ENCODE measurements at regions not wholly inside any gene's neighbourhood (a gene's known extent, or its start where the extent isn't known, plus 50 kb on each side); places are given as distances from the start of the nearest gene placed in this dataset.

- DNase-seq (ENCODE audit: low spot score) = peak; percentile 73
These were observed 126.8 kb downstream of the CDC42EP3 start for GRCh38 chr2:37544591-37545031.

- DNase-seq (ENCODE audit: low spot score) = no peak
These were observed 121.8 kb downstream of the CDC42EP3 start for GRCh38 chr2:37549598-37549997.

- no peak for DNase-seq (ENCODE audit: low spot score)
These were observed 121.3 kb downstream of the CDC42EP3 start for GRCh38 chr2:37550190-37550589.

GRCh38 chr2:37551783-37552182, 119.7 kb downstream of the CDC42EP3 start:
- no peak for DNase-seq (ENCODE audit: low spot score)

GRCh38 chr2:37552339-37552738, 119.1 kb downstream of the CDC42EP3 start:
- peak; percentile 52 for DNase-seq (ENCODE audit: low spot score)

GRCh38 chr2:37553411-37554154, 117.9 kb downstream of the CDC42EP3 start:
- DNase-seq (ENCODE audit: low spot score) = no peak

GRCh38 chr2:37554155-37554510, 117.3 kb downstream of the CDC42EP3 start:
- no peak for DNase-seq (ENCODE audit: low spot score)

GRCh38 chr2:37554687-37555086, 116.8 kb downstream of the CDC42EP3 start:
- no peak for DNase-seq (ENCODE audit: low spot score)

- DNase-seq (ENCODE audit: low spot score) = peak; percentile 26
These were observed 116.0 kb downstream of the CDC42EP3 start for GRCh38 chr2:37555457-37555856.

GRCh38 chr2:37556256-37556655, 115.2 kb downstream of the CDC42EP3 start:
- no peak for DNase-seq (ENCODE audit: low spot score)

GRCh38 chr2:37558623-37559022, 112.8 kb downstream of the CDC42EP3 start:
- no peak for DNase-seq (ENCODE audit: low spot score)

- DNase-seq (ENCODE audit: low spot score) = no peak
These were observed 111.1 kb downstream of the CDC42EP3 start for GRCh38 chr2:37560241-37560848.

- DNase-seq (ENCODE audit: low spot score) = no peak
These were observed 110.4 kb downstream of the CDC42EP3 start for GRCh38 chr2:37560863-37561614.

GRCh38 chr2:37561615-37562569, 109.5 kb downstream of the CDC42EP3 start:
- DNase-seq (ENCODE audit: low spot score) = peak; percentile 96

GRCh38 chr2:37563375-37564015, 107.9 kb downstream of the CDC42EP3 start:
- DNase-seq (ENCODE audit: low spot score) = no peak

GRCh38 chr2:37564356-37564755, 107.1 kb downstream of the CDC42EP3 start:
- DNase-seq (ENCODE audit: low spot score) = no peak

- no peak for DNase-seq (ENCODE audit: low spot score)
These were observed 104.9 kb downstream of the CDC42EP3 start for GRCh38 chr2:37566517-37566981.

- no peak for DNase-seq (ENCODE audit: low spot score)
These were observed 102.9 kb downstream of the CDC42EP3 start for GRCh38 chr2:37568565-37568964.

- DNase-seq (ENCODE audit: low spot score) = no peak
These were observed 102.2 kb downstream of the CDC42EP3 start for GRCh38 chr2:37569131-37569823.

GRCh38 chr2:37569986-37570679, 101.3 kb downstream of the CDC42EP3 start:
- DNase-seq (ENCODE audit: low spot score) = no peak
